Stimulated activated naive CD8-positive, alpha-beta T cell treated with anti-CD3 and anti-CD28 coated beads, Interleukin-15, Interleukin-2, amounts not matched to agents 100 U/mL and 50 U/mL, for 24 hours (primary cell): ENCODE measurements at regions not wholly inside any gene's neighbourhood (a gene's known extent, or its start where the extent isn't known, plus 50 kb on each side); places are given as distances from the start of the nearest gene placed in this dataset.

ENCODE experiments used
- ATAC-seq: fragments of 150-1000 bp; cut with Tn5 transposase; one replicate; pipeline ENCODE4 v1.10.0; 2021
- DNase-seq: peaks from one replicate; pipeline ENCODE4 v3.0.0; 2021

DNA sequence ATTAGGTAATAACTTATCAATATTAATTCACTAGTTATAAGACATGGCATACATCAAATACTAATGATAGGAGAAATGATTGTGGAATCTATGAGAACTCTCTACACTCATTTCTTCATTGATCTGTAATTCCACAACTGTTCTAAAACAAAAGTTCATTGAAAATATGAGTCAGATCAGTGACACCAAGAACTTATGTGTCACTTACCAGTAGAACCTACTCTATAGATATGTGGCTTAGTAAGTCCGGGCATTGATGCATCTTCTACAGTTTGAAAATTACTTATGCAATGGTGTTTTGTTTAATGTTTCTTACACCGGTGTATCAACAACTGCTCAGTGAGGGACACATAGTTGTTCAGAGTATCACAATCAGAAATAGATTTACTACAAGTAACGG is 520.3 kb downstream of the ARAP2 start:
- no peak for ATAC-seq

DNA sequence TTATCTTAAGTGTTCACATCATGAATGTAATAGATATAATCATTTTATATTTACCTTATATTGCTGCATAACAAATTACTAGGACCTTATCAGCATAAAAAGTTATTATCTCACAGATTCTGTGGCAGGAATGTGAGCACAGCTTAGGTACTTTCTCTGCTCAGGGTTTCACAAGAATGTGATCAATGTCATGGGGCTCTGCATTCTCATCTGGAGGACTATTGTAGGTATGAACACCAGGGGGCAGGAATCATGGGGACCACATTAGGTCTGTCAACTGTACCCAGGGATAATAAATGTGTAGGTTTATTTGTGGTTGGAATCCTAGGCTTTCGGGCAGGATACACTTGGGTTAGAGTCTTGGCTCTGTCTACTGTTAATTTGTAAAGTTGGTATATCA is 519.2 kb downstream of the ARAP2 start:
- DNase-seq (no peak), ATAC-seq (no peak)

More for the DNA sequence above, 520.3 kb downstream of the ARAP2 start:
- DNase-seq: no peak

GRCh38 chr4:35730414-35730813 is 513.9 kb downstream of the ARAP2 start:
- ATAC-seq (no peak), DNase-seq (no peak)

DNA sequence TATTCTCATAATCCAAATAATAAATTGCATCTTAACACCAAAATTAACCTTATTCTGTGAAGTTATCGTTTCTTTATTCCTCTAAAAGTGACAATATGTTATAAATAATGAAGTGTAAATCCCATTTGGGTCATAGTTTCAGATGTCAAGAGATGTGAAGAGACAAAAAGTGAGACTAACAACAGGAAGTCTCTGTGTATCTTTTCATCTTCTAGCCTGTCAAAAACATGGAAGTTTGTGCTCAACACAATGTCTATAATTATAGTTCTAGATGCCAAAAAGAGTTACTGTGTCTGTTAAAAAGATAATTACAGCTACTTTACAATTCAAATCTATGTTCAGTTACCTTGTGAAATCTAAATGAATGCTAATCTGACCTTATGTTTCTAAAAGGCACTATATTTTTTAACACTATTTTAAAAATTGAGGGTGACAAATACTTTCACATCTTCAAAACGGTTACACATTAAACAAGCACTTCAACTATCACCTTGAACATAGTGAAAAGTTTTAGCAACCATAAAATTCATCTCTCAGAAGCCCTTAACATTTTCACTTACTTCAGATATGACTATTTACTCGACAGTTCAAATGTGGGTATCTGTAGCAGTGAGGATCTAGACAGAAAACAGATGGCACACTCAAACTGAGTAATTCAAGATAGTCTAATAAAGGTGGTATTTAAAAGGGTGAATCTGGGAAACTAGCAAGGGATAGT is 509.8 kb downstream of the ARAP2 start:
- ATAC-seq (no peak), DNase-seq (no peak)

- DNase-seq: no peak
- ATAC-seq: no peak
Observed at GRCh38 chr4:35739308-35739707, 505.0 kb downstream of the ARAP2 start.

DNA sequence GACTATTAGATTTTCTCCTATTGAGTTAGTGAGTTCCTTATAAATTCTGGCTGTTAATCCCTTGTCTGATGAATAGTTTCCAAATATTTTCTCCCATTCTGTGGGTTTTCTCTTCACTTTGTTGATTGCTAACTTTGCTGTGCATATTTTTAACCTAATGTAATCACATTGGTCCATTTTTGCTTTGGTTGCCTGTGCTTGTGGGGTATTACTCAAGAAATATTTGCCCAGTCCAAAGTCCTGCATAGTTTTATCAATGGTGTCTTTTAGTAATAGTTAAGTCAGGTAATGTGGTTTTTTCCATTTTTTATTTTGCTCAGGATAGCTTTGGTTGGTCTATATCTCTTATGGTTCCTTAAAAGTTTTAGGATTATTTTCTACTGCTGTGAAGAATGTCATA is 490.3 kb downstream of the ARAP2 start:
- no peak for DNase-seq
- no peak for ATAC-seq

- no peak for DNase-seq
- no peak for ATAC-seq
Observed at GRCh38 chr4:35757836-35758235, 486.5 kb downstream of the ARAP2 start.

DNA sequence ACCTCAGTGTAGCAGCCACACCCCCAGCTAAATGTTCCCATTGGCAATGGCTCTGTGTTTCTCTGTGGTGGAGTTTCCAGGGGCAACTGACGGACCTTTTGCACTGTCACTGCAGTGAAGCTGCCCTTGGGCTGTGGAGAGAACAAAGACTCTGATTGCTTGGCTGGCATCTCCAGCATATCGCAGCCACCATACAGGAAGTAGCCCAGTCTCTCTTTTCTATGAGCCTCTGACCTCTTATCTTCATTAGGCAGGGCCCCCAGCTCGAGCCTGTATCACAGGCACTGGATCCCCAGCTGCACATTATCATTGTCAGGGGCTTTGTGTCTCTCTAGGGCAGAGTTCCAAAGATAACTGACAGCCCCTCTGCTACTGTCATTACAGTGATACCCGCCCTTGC is 483.5 kb downstream of the ARAP2 start:
- no peak for DNase-seq
- ATAC-seq: no peak

GRCh38 chr4:35771571-35771970 is 472.7 kb downstream of the ARAP2 start:
- ATAC-seq (no peak), DNase-seq (no peak)

DNA sequence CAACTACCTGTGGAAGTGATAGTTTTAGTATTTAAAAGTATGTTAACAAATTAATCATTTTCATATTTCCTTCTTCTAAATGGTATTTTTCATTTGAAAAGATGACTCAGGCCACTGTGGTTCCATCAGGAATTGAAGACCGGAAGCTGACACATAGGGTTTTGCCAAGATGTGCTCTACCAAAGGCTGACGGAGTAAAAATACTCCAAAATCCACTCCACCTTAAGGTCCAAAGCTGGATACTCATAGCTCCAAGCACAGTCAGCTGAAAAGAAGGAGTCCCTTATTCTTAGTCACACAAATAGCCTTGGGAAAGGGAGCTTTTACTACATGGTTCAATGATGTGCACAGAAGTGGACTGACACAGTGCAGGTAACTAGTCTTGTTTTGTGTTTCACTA is 472.0 kb downstream of the ARAP2 start:
- no peak for ATAC-seq
- DNase-seq: no peak

GRCh38 chr4:35789899-35790574 is 454.3 kb downstream of the ARAP2 start:
- no peak for DNase-seq
- ATAC-seq: no peak

DNA sequence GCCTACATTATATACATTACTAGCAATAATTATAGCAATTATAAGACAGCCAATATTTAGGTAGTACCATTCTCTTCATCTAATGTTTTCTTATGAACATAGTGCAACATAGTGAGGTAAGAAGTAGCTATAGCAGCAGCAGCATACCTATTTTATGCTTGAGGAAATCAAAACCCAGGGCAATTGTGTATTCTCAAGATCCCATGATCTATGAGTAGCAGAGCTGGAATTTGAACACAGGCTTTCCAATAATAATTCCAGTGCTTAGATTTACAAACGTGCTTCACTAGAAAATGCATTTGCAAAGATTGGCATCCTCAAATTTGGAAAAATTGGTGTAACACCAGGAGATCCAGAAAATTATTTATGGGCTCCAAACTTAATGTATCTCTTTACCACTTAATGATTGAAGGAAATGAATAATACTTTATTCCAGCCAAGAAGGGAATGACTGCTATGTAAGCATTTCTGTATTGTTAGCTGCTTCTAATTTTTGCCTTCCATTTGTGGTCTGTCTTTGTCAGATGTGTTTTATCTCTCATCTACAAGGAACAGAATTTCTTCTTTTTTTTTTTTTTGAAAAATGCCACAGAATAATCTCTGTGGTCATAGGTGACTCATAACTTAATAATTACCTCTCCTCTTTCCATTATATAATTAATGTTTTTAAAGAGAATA is 451.1 kb downstream of the ARAP2 start:
- DNase-seq: no peak
- ATAC-seq: no peak

GRCh38 chr4:35793766-35794165 is 450.5 kb downstream of the ARAP2 start:
- no peak for ATAC-seq
- no peak for DNase-seq

DNA sequence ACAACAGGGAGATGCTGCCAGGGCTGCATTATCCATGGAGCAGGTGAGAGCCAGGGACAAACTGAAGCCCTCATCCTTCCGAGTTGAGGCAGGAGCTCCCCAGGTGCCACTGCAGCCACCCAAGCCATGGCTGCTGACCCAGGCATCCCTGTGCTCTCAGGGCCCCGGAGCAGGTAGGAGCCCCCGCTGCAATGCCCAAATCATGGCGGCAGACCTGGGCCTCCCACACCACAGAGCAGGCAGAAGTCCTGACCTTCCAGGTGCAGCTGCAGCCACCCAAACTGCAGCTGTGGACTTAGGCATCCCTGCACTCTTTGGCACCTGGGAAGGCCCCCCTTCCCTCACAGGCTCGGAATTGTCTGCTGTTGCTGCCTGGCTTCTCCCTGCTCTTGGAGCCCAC is 443.6 kb downstream of the ARAP2 start:
- no peak for ATAC-seq
- DNase-seq: no peak

DNA sequence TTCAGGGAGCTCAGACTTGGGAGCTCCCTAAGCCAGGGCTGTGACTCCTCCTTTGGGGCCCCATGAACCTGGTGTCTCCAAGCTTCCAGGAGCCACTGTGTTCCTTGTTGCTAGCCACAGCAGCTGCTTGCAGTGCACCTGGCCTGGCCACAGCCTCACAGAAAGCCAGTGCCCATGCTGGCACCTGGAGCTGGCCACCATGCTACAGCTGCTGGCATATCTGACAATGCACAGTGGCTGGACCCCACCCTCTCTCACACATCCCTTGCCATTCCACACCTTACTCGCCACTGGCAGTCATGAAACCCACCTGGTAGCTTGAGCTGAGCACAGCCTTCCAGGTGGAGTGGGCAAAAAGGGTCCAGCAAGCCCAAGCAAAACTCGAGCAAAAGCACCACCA is 441.7 kb downstream of the ARAP2 start:
- DNase-seq: no peak
- no peak for ATAC-seq

DNA sequence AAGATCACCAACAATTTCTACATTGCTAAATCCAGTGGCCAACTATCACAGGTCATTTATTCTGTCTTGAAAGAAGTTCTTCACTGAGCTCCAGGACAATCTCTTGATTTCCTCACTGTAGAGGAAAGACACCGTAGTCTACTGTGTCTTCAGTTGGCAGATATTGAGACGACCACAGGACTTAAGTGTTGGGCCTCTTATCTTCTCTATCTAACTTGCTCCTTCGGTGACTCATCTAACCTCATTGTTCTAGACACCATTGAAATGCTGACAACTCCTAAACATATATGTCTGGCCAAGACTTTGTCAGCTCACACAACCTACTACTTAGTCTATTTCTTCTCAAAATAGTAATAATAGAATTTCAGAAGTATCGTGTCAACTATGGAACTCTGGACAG is 425.8 kb downstream of the ARAP2 start:
- DNase-seq (no peak), ATAC-seq (no peak)

GRCh38 chr4:35820003-35820402 is 424.3 kb downstream of the ARAP2 start:
- no peak for ATAC-seq
- no peak for DNase-seq

DNA sequence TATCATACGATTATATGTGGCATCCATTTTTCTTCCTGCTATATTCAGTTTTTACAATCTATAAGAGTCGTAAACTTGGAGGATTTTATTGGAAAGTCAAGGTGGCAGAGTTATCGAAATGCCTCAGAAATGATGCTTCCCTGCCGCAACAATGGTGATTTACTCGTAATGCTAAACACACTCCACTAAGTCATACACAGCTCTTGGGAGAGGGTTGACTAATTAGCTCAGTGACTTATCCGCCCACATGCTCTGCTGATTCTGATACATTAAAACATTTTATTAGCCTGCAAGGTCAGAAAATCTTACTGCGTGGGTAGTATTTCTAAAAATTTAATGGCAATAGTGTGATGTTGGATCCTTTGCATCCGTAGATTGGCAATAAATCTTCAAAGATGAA is 420.1 kb downstream of the ARAP2 start:
- ATAC-seq (no peak), DNase-seq (no peak)

DNA sequence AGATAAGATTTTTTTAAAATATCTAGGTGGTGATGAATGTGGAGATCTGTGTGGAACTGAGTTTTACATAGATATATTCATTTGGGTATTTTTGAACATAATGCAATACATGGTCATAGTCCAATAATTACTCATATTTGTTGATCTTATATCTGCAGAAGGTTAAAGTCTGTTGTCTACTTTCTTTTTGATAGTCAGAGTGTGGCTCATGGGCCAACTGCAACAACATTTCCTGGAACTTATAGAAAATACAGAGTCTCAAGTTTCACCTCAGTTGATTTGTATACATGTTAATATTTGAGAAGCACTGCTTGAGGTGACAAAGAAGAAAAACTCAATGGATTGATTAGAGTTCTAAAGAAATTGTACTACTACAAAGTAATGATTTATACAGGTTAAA is 408.4 kb downstream of the ARAP2 start:
- no peak for DNase-seq
- ATAC-seq: no peak

GRCh38 chr4:35836596-35836995 is 407.7 kb downstream of the ARAP2 start:
- ATAC-seq (no peak), DNase-seq (no peak)

GRCh38 chr4:35867057-35867456 is 377.3 kb downstream of the ARAP2 start:
- ATAC-seq: no peak
- DNase-seq: no peak

GRCh38 chr4:35872273-35872672 is 372.0 kb downstream of the ARAP2 start:
- DNase-seq: no peak
- no peak for ATAC-seq

DNA sequence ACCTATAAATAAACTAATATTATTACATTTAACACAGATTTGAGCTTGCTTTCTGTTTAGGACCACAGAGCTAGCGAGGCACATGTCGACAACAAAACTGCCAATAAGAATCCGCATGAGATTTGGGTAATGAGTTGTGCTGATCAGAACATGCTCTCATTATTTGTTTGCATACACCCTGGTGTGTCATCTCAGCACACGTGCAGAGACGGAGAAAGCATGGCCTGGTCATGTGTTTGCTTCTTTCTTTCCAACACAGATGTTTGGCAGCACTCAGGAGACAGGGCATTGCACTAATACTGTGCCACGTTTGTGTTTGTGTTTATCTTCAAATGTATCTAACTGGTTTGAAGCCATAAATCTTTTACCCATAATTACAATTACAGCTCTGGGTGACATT is 364.8 kb downstream of the ARAP2 start:
- ATAC-seq (no peak), DNase-seq (no peak)

DNA sequence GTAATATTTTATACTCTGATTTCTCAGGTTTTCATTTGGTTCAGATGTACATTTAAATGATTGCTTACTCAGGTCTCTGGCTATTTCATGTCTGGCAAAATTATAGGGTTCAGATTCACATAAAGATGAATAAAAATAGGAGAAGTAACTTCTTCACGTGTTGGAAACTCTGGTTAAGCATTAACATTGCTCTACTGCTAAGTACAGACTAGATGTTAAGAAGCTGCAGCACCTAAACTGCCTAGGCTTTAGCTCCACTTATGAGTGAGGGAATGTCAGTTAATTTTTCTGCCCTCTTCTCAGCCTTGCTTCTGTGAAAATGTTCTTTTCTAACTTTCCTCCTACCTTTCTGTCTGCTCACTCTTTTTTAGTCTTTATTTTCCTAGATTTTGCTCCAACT is 361.2 kb downstream of the ARAP2 start:
- ATAC-seq: no peak
- no peak for DNase-seq
